Activated effector memory CD4-positive, alpha-beta T cell treated with anti-CD3 and anti-CD28 coated beads, Interleukin-2, amount 50 U/mL, for 16 hours (primary cell): ENCODE measurements at regions not wholly inside any gene's neighbourhood (a gene's known extent, or its start where the extent isn't known, plus 50 kb on each side); places are given as distances from the start of the nearest gene placed in this dataset.
"Not testable (repeated sequence)": the region's sequence is repeated elsewhere in the genome, so short reads cannot be mapped to it uniquely, and the experiment has no call there.

Experiments
- DNase-seq: peaks from one replicate; pipeline ENCODE4 v3.0.0-alpha.2; 2020

- DNase-seq: no peak
Measured at GRCh38 chr7:65809259-65809981, 63.5 kb upstream of the VKORC1L1 start.

GRCh38 chr7:65809982-65810288 is 62.9 kb upstream of the VKORC1L1 start:
- no peak for DNase-seq

- DNase-seq: no peak
Measured at GRCh38 chr7:65812281-65812680, 60.6 kb upstream of the VKORC1L1 start.

GRCh38 chr7:65814556-65815167 is 58.2 kb upstream of the VKORC1L1 start:
- not testable (repeated sequence) for DNase-seq

GRCh38 chr7:65820287-65820950 is 52.5 kb upstream of the VKORC1L1 start:
- DNase-seq: no peak
